Left colon (tissue), 2 donors: ENCODE measurements at regions not wholly inside any gene's neighbourhood (a gene's known extent, or its start where the extent isn't known, plus 50 kb on each side); places are given as distances from the start of the nearest gene placed in this dataset.
A peak's percentile ranks its signal among the peaks of the same experiment; 100 is the strongest.

Experiments
- ATAC-seq: fragments of 200-7000 bp; cut with Tn5 transposase; one replicate; pipeline ENCODE4 v1.9.1; 2020; ENCODE audit warnings: mild to moderate bottlenecking, moderate library complexity
- DNase-seq, 2 donors: peaks; one replicate each; pipeline ENCODE4 v3.0.0-alpha.2; 2020
- intact Hi-C, 2 donors: fragments of 100-400 bp; cut with DNase I in 1 of 2; cut with micrococcal nuclease in 1 of 2; formaldehyde crosslinking; loops; one replicate each; pipeline versions ENCODE4 v1.11.2 to v1.14.0; 2022; cut with DNase I, micrococcal nuclease
- donor health status: DM: no; HTN: no; CAD: no.
- donor health status: DM: yes; HTN: yes; CAD: no.

- intact Hi-C loops: no loop called here
- DNase-seq (no peak), ATAC-seq (no peak)
These were observed 78.2 kb upstream of the FGGY start for GRCh38 chr1:59218521-59219236.

GRCh38 chr1:59219916-59220315 is 77.0 kb upstream of the FGGY start:
- DNase-seq (no peak), ATAC-seq (no peak)
- intact Hi-C loops: no loop called here

- ATAC-seq: no peak
- intact Hi-C loops: no loop called here
- DNase-seq: no peak
These were observed 76.5 kb upstream of the FGGY start for GRCh38 chr1:59220356-59220755.

- DNase-seq: no peak
- ATAC-seq: no peak
- intact Hi-C loops: no loop called here
These were observed 73.7 kb upstream of the FGGY start for GRCh38 chr1:59223198-59223597.

GRCh38 chr1:59223989-59224634 is 72.8 kb upstream of the FGGY start:
- intact Hi-C loops: no loop called here
- ATAC-seq (no peak), DNase-seq (no peak)

GRCh38 chr1:59225594-59226316 is 71.1 kb upstream of the FGGY start:
- ATAC-seq (no peak), DNase-seq (no peak)
- intact Hi-C loops: no loop called here

- no peak for ATAC-seq
- DNase-seq: no peak
- intact Hi-C loops: no loop called here
These were observed 67.8 kb upstream of the FGGY start for GRCh38 chr1:59229138-59229537.

GRCh38 chr1:59230622-59231021 is 66.3 kb upstream of the FGGY start:
- intact Hi-C loops: no loop called here
- no peak for DNase-seq
- ATAC-seq: no peak

GRCh38 chr1:59232216-59232615 is 64.7 kb upstream of the FGGY start:
- peak; percentile 67 for ATAC-seq

GRCh38 chr1:59233444-59233843 is 63.5 kb upstream of the FGGY start:
- DNase-seq (no peak), ATAC-seq (no peak)
- intact Hi-C loops: no loop called here

More at GRCh38 chr1:59232216-59232615, 64.7 kb upstream of the FGGY start:
- DNase-seq: peak; percentile 35 to 61
- intact Hi-C loops: no loop called here

GRCh38 chr1:59236721-59237545 is 60.0 kb upstream of the FGGY start:
- ATAC-seq (no peak), DNase-seq (no peak)
- intact Hi-C loops: no loop called here

- DNase-seq (no peak), ATAC-seq (no peak)
- intact Hi-C loops: no loop called here
These were observed 59.0 kb upstream of the FGGY start for GRCh38 chr1:59237900-59238299.

GRCh38 chr1:59238333-59238934 is 58.5 kb upstream of the FGGY start:
- no peak for ATAC-seq
- DNase-seq: no peak
- intact Hi-C loops: no loop called here

- ATAC-seq (peak; percentile 85), DNase-seq (no peak)
- intact Hi-C loops: no loop called here
These were observed 57.9 kb upstream of the FGGY start for GRCh38 chr1:59238993-59239392.

- no peak for ATAC-seq
- intact Hi-C loops: no loop called here
- DNase-seq: no peak
These were observed 55.0 kb upstream of the FGGY start for GRCh38 chr1:59241909-59242308.

GRCh38 chr1:59242370-59242769 is 54.5 kb upstream of the FGGY start:
- intact Hi-C loops: no loop called here
- DNase-seq (no peak), ATAC-seq (no peak)

GRCh38 chr1:59243550-59243949 is 53.3 kb upstream of the FGGY start:
- intact Hi-C loops: no loop called here
- ATAC-seq (no peak), DNase-seq (no peak)

GRCh38 chr1:59243978-59244377 is 52.9 kb upstream of the FGGY start:
- DNase-seq (no peak), ATAC-seq (no peak)
- intact Hi-C loops: no loop called here

- no peak for DNase-seq
- no peak for ATAC-seq
- intact Hi-C loops: no loop called here
These were observed 52.0 kb upstream of the FGGY start for GRCh38 chr1:59244891-59245290.
